IMR-90 (cell line): ENCODE measurements at regions not wholly inside any gene's neighbourhood (a gene's known extent, or its start where the extent isn't known, plus 50 kb on each side); places are given as distances from the start of the nearest gene placed in this dataset.

Source experiments
- ATAC-seq: fragments of 200-7000 bp; cut with Tn5 transposase; 2 replicates; pipeline ENCODE4 v1.9.1; 2020; ENCODE audit warnings: low read depth, mild to moderate bottlenecking, moderate library complexity
- BruUV-seq: library from RNA; stranded (reverse); fragments of 400-500 nt; replicated peaks from 2 replicates; lab custom pipeline; 2021; lab: Mats Ljungman, UMichigan
- CTCF ChIA-PET: fragments of 300-600 bp; formaldehyde crosslinking; extraction: SDS; loops from one replicate; lab custom pipeline; 2021; ENCODE audit warnings: antibody characterized with exemption; lab: Yijun Ruan, JAX
- POLR2A ChIA-PET: fragments of 300-600 bp; sonication (Branson Sonifier 250); formaldehyde crosslinking; loops from one replicate; lab custom pipeline; 2022; ENCODE audit warnings: antibody characterized with exemption; ENCODE audit not compliant: unreplicated experiment; lab: Charles Lee
- DNase-seq: peaks from one replicate; pipeline ENCODE4 v3.0.0; 2013
- H2AFZ ChIP-seq: replicated peaks from 2 replicates; pipeline ENCODE3; 2013; ENCODE audit warnings: low read length, mild to moderate bottlenecking; ENCODE audit not compliant: poor library complexity
- H2AK5ac ChIP-seq: 2 replicates; pipeline ENCODE4 v1.6.1; 2013; ENCODE audit warnings: low read depth, low read length, inconsistent platforms
- H2AK9ac ChIP-seq: replicated peaks from 2 replicates; pipeline ENCODE3; 2013; ENCODE audit warnings: mild to moderate bottlenecking, low read depth, low read length, moderate library complexity; ENCODE audit not compliant: poor library complexity
- H2BK120ac ChIP-seq: 2 replicates; pipeline ENCODE4 v1.6.1; 2013; ENCODE audit warnings: low read depth, low read length, inconsistent platforms
- H2BK15ac ChIP-seq: 3 replicates; pipeline ENCODE4 v1.6.1; 2013; ENCODE audit warnings: low read depth, low read length, inconsistent platforms
- H2BK20ac ChIP-seq: 2 replicates; pipeline ENCODE4 v1.6.1; 2013; ENCODE audit warnings: low read depth, mild to moderate bottlenecking, inconsistent platforms, low read length, moderate library complexity
- H2BK5ac ChIP-seq: 2 replicates; pipeline ENCODE4 v1.6.1; 2013; ENCODE audit warnings: mild to moderate bottlenecking, low read depth, low read length, inconsistent platforms; ENCODE audit not compliant: poor library complexity, severe bottlenecking
- H3K14ac ChIP-seq: replicated peaks from 2 replicates; pipeline ENCODE4 v1.6.1; 2013; ENCODE audit warnings: low read depth, low read length, inconsistent platforms
- H3K18ac ChIP-seq: 2 replicates; pipeline ENCODE4 v1.6.1; 2013; ENCODE audit warnings: low read depth, low read length, control low read depth
- H3K23ac ChIP-seq: 2 replicates; pipeline ENCODE4 v1.6.1; 2013; ENCODE audit warnings: low read depth, low read length, inconsistent platforms
- H3K27ac ChIP-seq: 2 replicates; pipeline ENCODE4 v1.5.1; 2013; ENCODE audit warnings: mild to moderate bottlenecking, control low read depth, low read length; ENCODE audit not compliant: insufficient read depth
- H3K27me3 ChIP-seq: 2 replicates; pipeline ENCODE4 v1.6.1; 2013; ENCODE audit warnings: low read length; ENCODE audit not compliant: control insufficient read depth, insufficient read depth
- H3K36me3 ChIP-seq: 2 replicates; pipeline ENCODE4 v1.6.1; 2013; ENCODE audit warnings: low read length, mixed read lengths; ENCODE audit not compliant: control insufficient read depth, insufficient read depth
- H3K4ac ChIP-seq: 2 replicates; pipeline ENCODE4 v1.6.1; 2013; ENCODE audit warnings: low read depth, low read length, inconsistent platforms
- H3K4me1 ChIP-seq: 2 replicates; pipeline ENCODE4 v1.6.1; 2013; ENCODE audit warnings: low read length, mixed read lengths; ENCODE audit not compliant: control insufficient read depth, insufficient read depth
- H3K4me2 ChIP-seq: 2 replicates; pipeline ENCODE4 v1.6.1; 2013; ENCODE audit warnings: low read depth, mild to moderate bottlenecking, control low read depth, low read length, moderate library complexity
- H3K4me3 ChIP-seq: 2 replicates; pipeline ENCODE4 v1.5.1; 2013; ENCODE audit warnings: low read depth, mild to moderate bottlenecking, control low read depth, low read length, moderate library complexity; ENCODE audit not compliant: insufficient read depth
- H3K56ac ChIP-seq: 2 replicates; pipeline ENCODE4 v1.6.1; 2013; ENCODE audit warnings: low read length, inconsistent platforms; ENCODE audit not compliant: insufficient read depth; ENCODE audit errors: extremely low read depth
- H3K79me1 ChIP-seq, 2 experiments: 2 replicates each; pipeline ENCODE4 v1.6.1; 2013; ENCODE audit warnings: low read length in 2 of 2, inconsistent platforms in 1 of 2, low read depth in 1 of 2
- H3K9ac ChIP-seq: 2 replicates; pipeline ENCODE4 v1.6.1; 2013; ENCODE audit warnings: low read depth, low read length, control low read depth
- H3K9me1 ChIP-seq: 2 replicates; pipeline ENCODE4 v1.6.1; 2013; ENCODE audit warnings: low read length, inconsistent platforms; ENCODE audit not compliant: insufficient read depth
- H3K9me3 ChIP-seq: 2 replicates; pipeline ENCODE4 v1.6.1; 2013; ENCODE audit warnings: low read length; ENCODE audit not compliant: control insufficient read depth, insufficient read depth
- H4K20me1 ChIP-seq: 2 replicates; pipeline ENCODE4 v1.6.1; 2013; ENCODE audit warnings: low read length, inconsistent platforms; ENCODE audit not compliant: insufficient read depth
- H4K5ac ChIP-seq: 2 replicates; pipeline ENCODE4 v1.6.1; 2013; ENCODE audit warnings: mild to moderate bottlenecking, low read depth, low read length, control low read depth
- H4K8ac ChIP-seq, 2 experiments: 2 replicates each; pipeline ENCODE4 v1.6.1; 2013; ENCODE audit warnings: low read depth in 2 of 2, low read length in 2 of 2, control low read depth in 1 of 2, inconsistent platforms in 1 of 2
- H4K91ac ChIP-seq: 2 replicates; pipeline ENCODE4 v1.6.1; 2013; ENCODE audit warnings: low read depth, low read length, inconsistent platforms; ENCODE audit not compliant: insufficient read depth
- BHLHE40 ChIP-seq: fragments of 150-350 bp; IDR thresholded peaks from 2 replicates; pipeline ENCODE4 v1.6.1; 2016; ENCODE audit warnings: mild to moderate bottlenecking, low read depth, low read length
- CEBPB ChIP-seq: IDR thresholded peaks from 2 replicates; pipeline ENCODE4 v1.6.1; 2012; ENCODE audit warnings: low read depth, low read length, improper control_type of control experiment
- CHD1 ChIP-seq: IDR thresholded peaks from 2 replicates; pipeline ENCODE4 v1.6.1; 2012; ENCODE audit warnings: low read depth, low read length, improper control_type of control experiment
- ELK1 ChIP-seq: fragments of 150-350 bp; IDR thresholded peaks from 2 replicates; pipeline ENCODE4 v1.6.1; 2016; ENCODE audit warnings: low read depth, mild to moderate bottlenecking, low read length, moderate library complexity, borderline replicate concordance
- FOS ChIP-seq: fragments of 150-350 bp; IDR thresholded peaks from 2 replicates; pipeline ENCODE4 v1.6.1; 2016; ENCODE audit warnings: low read depth, low read length
- MAFK ChIP-seq: IDR thresholded peaks from 2 replicates; pipeline ENCODE4 v1.6.1; 2012; ENCODE audit warnings: low read depth, low read length, improper control_type of control experiment
- MAZ ChIP-seq: IDR thresholded peaks from 2 replicates; pipeline ENCODE4 v1.6.1; 2012; ENCODE audit warnings: low read depth, mild to moderate bottlenecking, low read length, improper control_type of control experiment, moderate library complexity, borderline replicate concordance
- MXI1 ChIP-seq: IDR thresholded peaks from 2 replicates; pipeline ENCODE4 v1.6.1; 2012; ENCODE audit warnings: low read depth, mild to moderate bottlenecking, low read length, moderate library complexity, borderline replicate concordance
- NFE2L2 ChIP-seq: fragments of 150-350 bp; IDR thresholded peaks from 2 replicates; pipeline ENCODE4 v1.6.1; 2016; ENCODE audit warnings: low read depth, mild to moderate bottlenecking, low read length
- POLR2A ChIP-seq: IDR thresholded peaks from 2 replicates; pipeline ENCODE4 v1.6.1; 2012; ENCODE audit warnings: mild to moderate bottlenecking, low read depth, low read length
- RAD21 ChIP-seq: IDR thresholded peaks from 2 replicates; pipeline ENCODE4 v1.6.1; 2012; ENCODE audit warnings: low read length, improper control_type of control experiment
- RCOR1 ChIP-seq: IDR thresholded peaks from 2 replicates; pipeline ENCODE4 v1.6.1; 2012; ENCODE audit warnings: mild to moderate bottlenecking, low read length, improper control_type of control experiment; ENCODE audit not compliant: insufficient replicate concordance
- RFX5 ChIP-seq: IDR thresholded peaks from 2 replicates; pipeline ENCODE4 v1.8.0; 2012; ENCODE audit warnings: low read depth, mild to moderate bottlenecking, low read length, moderate library complexity
- SMC3 ChIP-seq: fragments of 150-350 bp; IDR thresholded peaks from 2 replicates; pipeline ENCODE4 v1.6.1; 2016; ENCODE audit warnings: low read depth, mild to moderate bottlenecking, antibody characterized with exemption, low read length, moderate library complexity
- WGBS, 2 experiments: methylation state at CpG; one replicate each; pipeline versions ENCODE4 v1.1.5 to v1.1.7; 2013; ENCODE audit warnings: missing lambda C conversion rate in 2 of 2; ENCODE audit not compliant: insufficient read length in 1 of 2; ENCODE audit errors: extremely low coverage in 2 of 2; 5-methylcytosine and 5-hydroxymethylcytosine counted together
- dilution Hi-C: fragments of 300-500 bp; cut with HindIII; formaldehyde crosslinking; loops from one replicate; pipeline ENCODE4 v1.14.3; 2018; ENCODE audit warnings: low sequenced_read_pairs; ENCODE audit not compliant: unreplicated experiment
- in situ Hi-C: fragments of 300-500 bp; cut with MboI; formaldehyde crosslinking; loops from 3 replicates; pipeline ENCODE4 v1.14.3; 2019; ENCODE audit warnings: low sequenced_read_pairs, inconsistent platforms, mixed read lengths
- intact Hi-C: fragments of 100-400 bp; cut with micrococcal nuclease; formaldehyde crosslinking; loops from 2 replicates; pipeline ENCODE4 v1.10.0; 2022
- TF ChIP-seq, protein P1 (sequence below): fragments of 150-350 bp; IDR thresholded peaks from 2 replicates; pipeline ENCODE4 v1.6.1; 2017; ENCODE audit warnings: mild to moderate bottlenecking, antibody characterized with exemption, low read length, low read depth
- TF ChIP-seq, protein P2 (sequence below): conservative IDR thresholded peaks from 2 replicates; pipeline ENCODE4 v1.5.1; 2012; ENCODE audit warnings: mild to moderate bottlenecking, low read depth, low read length, improper control_type of control experiment

GRCh38 chr3:78434801-78435200 is 1333.0 kb downstream of the ROBO1 start:
- TF ChIP-seq MXI1 (no peak), ELK1 (no peak), BHLHE40 (no peak), MAFK (no peak), RAD21 (no peak), RCOR1 (no peak), POLR2A (no peak), CEBPB (no peak), CHD1 (no peak), MAZ (no peak), RFX5 (no peak), FOS (no peak), NFE2L2 (no peak), SMC3 (no peak)
- TF ChIP-seq, protein P1, sequence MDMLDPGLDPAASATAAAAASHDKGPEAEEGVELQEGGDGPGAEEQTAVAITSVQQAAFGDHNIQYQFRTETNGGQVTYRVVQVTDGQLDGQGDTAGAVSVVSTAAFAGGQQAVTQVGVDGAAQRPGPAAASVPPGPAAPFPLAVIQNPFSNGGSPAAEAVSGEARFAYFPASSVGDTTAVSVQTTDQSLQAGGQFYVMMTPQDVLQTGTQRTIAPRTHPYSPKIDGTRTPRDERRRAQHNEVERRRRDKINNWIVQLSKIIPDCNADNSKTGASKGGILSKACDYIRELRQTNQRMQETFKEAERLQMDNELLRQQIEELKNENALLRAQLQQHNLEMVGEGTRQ = no peak
- TF ChIP-seq, protein P2, sequence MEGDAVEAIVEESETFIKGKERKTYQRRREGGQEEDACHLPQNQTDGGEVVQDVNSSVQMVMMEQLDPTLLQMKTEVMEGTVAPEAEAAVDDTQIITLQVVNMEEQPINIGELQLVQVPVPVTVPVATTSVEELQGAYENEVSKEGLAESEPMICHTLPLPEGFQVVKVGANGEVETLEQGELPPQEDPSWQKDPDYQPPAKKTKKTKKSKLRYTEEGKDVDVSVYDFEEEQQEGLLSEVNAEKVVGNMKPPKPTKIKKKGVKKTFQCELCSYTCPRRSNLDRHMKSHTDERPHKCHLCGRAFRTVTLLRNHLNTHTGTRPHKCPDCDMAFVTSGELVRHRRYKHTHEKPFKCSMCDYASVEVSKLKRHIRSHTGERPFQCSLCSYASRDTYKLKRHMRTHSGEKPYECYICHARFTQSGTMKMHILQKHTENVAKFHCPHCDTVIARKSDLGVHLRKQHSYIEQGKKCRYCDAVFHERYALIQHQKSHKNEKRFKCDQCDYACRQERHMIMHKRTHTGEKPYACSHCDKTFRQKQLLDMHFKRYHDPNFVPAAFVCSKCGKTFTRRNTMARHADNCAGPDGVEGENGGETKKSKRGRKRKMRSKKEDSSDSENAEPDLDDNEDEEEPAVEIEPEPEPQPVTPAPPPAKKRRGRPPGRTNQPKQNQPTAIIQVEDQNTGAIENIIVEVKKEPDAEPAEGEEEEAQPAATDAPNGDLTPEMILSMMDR = no peak
- H3K4me3 ChIP-seq = no peak overlapping the region
- H2AK5ac ChIP-seq = no peak overlapping the region
- no peak overlapping the region for H4K5ac ChIP-seq
- H2AK9ac ChIP-seq = no peak overlapping the region
- H3K27me3 ChIP-seq = no peaks in the 10 kb centered on the region
- H3K56ac ChIP-seq = no peak overlapping the region
- ChIA-PET CTCF (interaction anchor here (0.7 kb wide), 1 partner anchor 25 kb away, joined by 3 read pairs; no protein-coding TSS in a partner anchor), POLR2A (no interaction called here)
- H3K9me1 ChIP-seq = no peaks in the 10 kb centered on the region
- H4K8ac ChIP-seq = no peak overlapping the region
- H2BK20ac ChIP-seq = no peak overlapping the region
- DNase-seq (no peak), ATAC-seq (no peak)
- H3K18ac ChIP-seq = no peak overlapping the region
- H3K4me2 ChIP-seq = no peak overlapping the region
- H2BK120ac ChIP-seq = no peak overlapping the region
- no CpG with 5 or more reads among the region's 3 CpGs for WGBS, 2 experiments
- no peak overlapping the region for H3K27ac ChIP-seq
- H3K9ac ChIP-seq = no peak overlapping the region
- no peak overlapping the region for H4K91ac ChIP-seq
- H3K23ac ChIP-seq = no peak overlapping the region
- no peak overlapping the region for H2BK15ac ChIP-seq
- no peak overlapping the region for H3K14ac ChIP-seq
- no peak overlapping the region for H2AFZ ChIP-seq
- H4K20me1 ChIP-seq = no peaks in the 10 kb centered on the region
- no peaks in the 10 kb centered on the region for H3K9me3 ChIP-seq
- no peaks in the 10 kb centered on the region for H3K79me1 ChIP-seq
- BruUV-seq = no TSS peak
- no peak overlapping the region for H2BK5ac ChIP-seq
- intact Hi-C loops (no loop called here), in situ Hi-C loops (no loop called here), dilution Hi-C loops (no loop called here)
- no peak overlapping the region for H3K4ac ChIP-seq
- H3K4me1 ChIP-seq = no peaks in the 10 kb centered on the region
- H3K36me3 ChIP-seq = no peaks in the 10 kb centered on the region
